ENCODE measurements at regions not wholly inside any gene's neighbourhood (a gene's known extent, or its start where the extent isn't known, plus 50 kb on each side); places are given as distances from the start of the nearest gene placed in this dataset.

- DNase-seq (ENCODE audit: low spot score) = no peak
Measured at GRCh38 chr4:34183926-34184325, 2060.4 kb downstream of the ARAP2 start.

- DNase-seq (ENCODE audit: low spot score) = no peak
Measured at GRCh38 chr4:34187056-34187455, 2057.3 kb downstream of the ARAP2 start.

- no peak for DNase-seq (ENCODE audit: low spot score)
Measured at GRCh38 chr4:34191443-34191842, 2052.9 kb downstream of the ARAP2 start.

DNA sequence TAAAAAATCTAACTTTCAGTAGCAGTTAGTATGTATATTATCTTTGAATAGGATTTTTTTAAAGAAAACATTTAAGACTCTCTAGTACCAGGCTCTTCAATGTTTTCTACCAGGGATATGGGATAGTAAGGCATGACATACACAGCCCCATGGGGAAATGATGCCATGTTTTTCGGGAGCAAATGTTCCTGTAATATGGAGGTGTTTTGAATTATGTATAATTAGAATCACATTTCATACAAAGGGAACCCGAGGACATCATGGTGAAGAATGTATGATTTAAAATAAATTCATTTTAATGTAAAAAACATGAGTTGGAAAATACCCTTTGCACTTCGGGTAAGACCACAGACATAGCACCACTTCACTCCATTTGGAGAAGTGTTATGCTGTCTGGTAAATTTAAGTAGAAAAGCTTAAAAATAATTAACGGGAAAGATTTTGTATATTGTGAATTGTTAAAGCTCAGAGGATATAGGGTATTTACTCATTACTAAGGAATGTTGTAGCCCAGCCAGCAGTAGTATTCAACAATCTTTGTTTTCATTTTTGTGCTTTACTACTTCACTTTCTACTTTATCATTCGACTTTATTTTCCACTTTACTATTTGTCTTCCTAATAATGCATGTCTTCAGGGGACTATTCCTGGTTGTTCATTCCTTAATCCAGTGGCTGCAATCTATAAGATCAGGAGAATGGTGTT lies 2050.7 kb downstream of the ARAP2 start:
- no peak for DNase-seq (ENCODE audit: low spot score)

- no peak for DNase-seq (ENCODE audit: low spot score)
Measured at GRCh38 chr4:34194585-34194984, 2049.7 kb downstream of the ARAP2 start.

DNA sequence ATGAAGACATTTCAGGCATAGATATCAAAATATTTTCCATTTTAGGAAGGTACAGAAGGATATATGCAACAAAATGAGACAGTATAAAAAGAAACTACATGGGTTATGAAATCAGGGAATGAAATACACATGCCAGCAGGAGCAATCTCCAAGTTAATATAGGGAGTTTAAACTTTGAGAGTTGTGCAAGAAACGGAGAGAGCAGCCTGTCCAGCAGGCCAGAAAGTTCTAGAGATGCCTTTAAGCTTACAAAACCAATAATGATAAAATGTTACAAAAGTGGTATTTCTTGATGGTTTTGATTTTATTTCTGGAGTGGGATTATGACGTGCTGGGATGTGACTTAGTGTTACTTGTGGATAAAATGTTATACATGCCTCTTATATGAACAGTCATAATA lies 2047.9 kb downstream of the ARAP2 start:
- no peak for DNase-seq (ENCODE audit: low spot score)

- DNase-seq (ENCODE audit: low spot score) = no peak
Measured at GRCh38 chr4:34198966-34199365, 2045.3 kb downstream of the ARAP2 start.

DNA sequence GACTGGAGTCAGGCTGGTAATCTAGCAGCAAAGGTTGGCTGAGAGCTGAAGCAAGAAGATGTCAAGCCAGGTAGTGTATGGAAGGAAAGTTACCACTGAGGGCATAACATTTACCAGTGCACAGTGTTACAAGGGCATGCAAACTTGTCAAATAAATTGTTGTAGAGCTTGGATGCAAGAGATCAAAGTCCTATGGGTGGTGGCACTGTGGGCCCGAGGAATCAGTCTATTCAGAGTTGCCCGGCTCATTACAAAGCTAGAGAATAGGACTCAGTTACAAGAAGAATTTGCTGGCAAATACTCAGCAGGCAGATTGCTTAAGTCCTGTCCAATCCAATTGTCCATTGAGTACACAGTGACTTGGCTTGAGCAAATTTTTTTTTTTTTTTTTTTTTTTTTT lies 2043.8 kb downstream of the ARAP2 start:
- DNase-seq (ENCODE audit: low spot score) = no peak

GRCh38 chr4:34202154-34202553 lies 2042.2 kb downstream of the ARAP2 start:
- no peak for DNase-seq (ENCODE audit: low spot score)

DNA sequence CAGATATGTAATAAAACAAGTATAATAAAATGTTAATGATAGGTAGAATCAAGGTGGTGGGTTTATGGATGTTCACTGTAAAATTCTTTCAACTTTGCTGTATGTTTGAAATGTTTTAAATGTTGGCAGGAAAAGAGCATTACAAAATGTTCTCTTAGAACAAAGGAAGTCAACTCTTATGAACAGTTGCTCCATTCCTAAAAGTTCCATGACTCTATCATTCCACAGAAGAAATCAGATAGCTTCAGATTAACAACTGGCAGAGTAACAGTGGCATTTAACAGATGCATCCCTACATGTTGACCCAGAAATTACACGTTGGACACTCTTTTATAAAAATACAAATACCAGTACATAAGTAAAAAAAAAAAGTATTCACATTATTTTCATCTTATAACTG lies 2023.7 kb downstream of the ARAP2 start:
- no peak for DNase-seq (ENCODE audit: low spot score)

DNA sequence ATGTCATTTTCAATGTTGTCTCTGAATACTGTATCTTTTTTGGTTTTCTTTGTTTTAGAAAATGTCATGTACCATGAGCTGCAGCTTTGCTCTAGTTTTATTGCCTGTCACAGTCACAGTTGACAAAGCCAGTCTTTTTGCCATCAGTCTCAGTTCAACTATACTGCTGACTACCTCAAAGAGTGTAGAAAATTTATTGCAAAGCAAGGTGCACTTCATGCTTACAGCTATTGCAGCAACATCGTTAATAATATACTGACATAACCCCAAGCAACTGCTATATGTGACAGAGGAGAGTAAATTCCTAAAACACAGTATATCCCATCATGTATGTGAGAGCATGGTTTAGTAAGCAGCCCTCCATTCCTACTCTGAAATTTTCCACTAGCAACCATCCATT lies 2022.3 kb downstream of the ARAP2 start:
- no peak for DNase-seq (ENCODE audit: low spot score)

- DNase-seq (ENCODE audit: low spot score) = no peak
Measured at GRCh38 chr4:34236118-34236517, 2008.2 kb downstream of the ARAP2 start.

- DNase-seq (ENCODE audit: low spot score) = no peak
Measured at GRCh38 chr4:34245276-34245675, 1999.0 kb downstream of the ARAP2 start.

GRCh38 chr4:34250562-34250961 lies 1993.8 kb downstream of the ARAP2 start:
- DNase-seq (ENCODE audit: low spot score) = no peak

GRCh38 chr4:34253239-34253638 lies 1991.1 kb downstream of the ARAP2 start:
- no peak for DNase-seq (ENCODE audit: low spot score)

GRCh38 chr4:34258176-34258575 lies 1986.1 kb downstream of the ARAP2 start:
- DNase-seq (ENCODE audit: low spot score) = no peak

DNA sequence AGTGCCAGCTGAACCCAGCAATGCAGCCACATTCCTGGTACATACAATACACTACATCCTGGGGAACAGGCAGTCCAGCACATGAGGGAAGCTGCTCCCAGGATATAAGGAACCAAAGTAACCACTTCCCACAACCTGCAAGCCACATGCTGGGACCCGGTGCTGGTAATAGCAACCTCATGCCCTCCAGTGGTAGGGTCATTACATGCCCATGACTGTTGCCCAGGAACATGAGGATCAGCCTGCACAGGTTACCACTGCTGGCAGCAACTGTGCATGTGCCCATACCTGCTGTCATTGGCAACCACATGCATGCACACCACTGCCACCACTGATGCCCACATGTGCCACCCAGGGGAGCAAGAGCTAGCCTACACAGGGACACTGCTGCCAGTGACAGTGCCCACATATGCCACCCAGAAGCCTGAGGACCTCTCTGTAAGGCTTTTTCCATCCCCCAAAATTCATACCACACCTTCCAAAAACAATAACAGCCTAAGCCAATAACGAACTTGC lies 1982.5 kb downstream of the ARAP2 start:
- no peak for DNase-seq (ENCODE audit: low spot score)

GRCh38 chr4:34269613-34270012 lies 1974.7 kb downstream of the ARAP2 start:
- no peak for DNase-seq (ENCODE audit: low spot score)

- no peak for DNase-seq (ENCODE audit: low spot score)
Measured at GRCh38 chr4:34271479-34272355, 1972.6 kb downstream of the ARAP2 start.

DNA sequence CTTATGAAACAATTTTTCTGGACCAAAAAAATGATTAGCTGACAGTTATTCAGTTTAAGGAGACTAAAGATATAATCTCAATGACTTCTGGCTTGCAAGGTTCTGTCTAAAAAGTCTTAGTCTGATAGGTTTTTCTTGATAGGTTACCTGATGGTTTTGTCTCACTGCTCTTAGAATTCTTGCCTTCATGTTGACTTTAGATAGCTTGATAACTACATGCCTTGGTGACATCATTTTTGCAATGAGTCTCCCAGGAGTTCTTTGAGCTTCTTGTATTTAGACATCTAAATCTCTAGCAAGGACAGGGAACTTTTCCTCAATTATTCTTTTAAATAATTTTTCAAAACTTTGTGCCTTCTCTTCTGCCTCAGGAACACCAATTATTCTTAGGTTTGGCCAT lies 1965.3 kb downstream of the ARAP2 start:
- DNase-seq (ENCODE audit: low spot score) = no peak

DNA sequence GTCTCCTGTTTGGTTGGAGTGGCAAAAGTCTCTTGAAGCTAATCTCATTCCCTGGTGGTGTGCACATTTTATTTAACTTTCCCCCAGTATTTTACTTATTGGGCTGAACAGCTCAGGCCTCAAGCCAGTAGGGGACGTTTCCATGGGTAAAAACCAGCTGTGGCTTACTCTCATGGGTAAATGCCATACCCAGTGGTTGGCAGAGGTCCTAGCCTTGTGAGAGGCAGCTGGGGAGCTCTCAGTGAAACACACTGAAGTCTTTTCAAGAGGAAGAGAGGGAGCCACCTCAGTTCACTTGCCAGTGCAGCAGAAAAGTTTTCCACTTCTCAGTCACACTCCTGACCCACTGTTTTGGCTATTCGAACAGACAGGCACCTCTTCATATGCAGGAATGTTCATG lies 1964.2 kb downstream of the ARAP2 start:
- DNase-seq (ENCODE audit: low spot score) = no peak

GRCh38 chr4:34281826-34282225 lies 1962.5 kb downstream of the ARAP2 start:
- DNase-seq (ENCODE audit: low spot score) = no peak

DNA sequence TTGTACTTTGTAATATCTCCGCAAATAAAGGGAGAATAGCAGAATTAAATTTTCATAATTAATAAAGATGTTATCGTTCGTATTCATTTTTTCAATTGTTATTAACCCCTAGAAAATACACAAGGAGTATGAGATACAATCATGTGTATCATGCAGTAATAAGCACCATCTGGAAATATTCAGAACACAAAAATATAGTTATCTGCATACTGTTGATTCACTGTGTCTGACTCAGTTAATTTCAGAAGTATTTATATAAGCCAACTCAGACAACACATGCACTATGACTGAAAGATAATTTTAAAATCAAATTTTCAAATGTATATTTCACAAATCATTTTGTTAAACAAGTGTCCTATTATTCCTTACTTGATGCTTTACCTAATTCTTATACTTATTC lies 1954.8 kb downstream of the ARAP2 start:
- no peak for DNase-seq (ENCODE audit: low spot score)
